GM21717 (cell line): ENCODE measurements at regions not wholly inside any gene's neighbourhood (a gene's known extent, or its start where the extent isn't known, plus 50 kb on each side); places are given as distances from the start of the nearest gene placed in this dataset.
"Not testable (repeated sequence)": the region's sequence is repeated elsewhere in the genome, so short reads cannot be mapped to it uniquely, and the experiment has no call there.

Experiments used
- ATAC-seq: cut with Tn5 transposase; IDR thresholded peaks from one replicate; pipeline ENCODE4 v1.9.1; 2021; ENCODE audit warnings: mild to moderate bottlenecking, moderate library complexity; ENCODE audit not compliant: unreplicated experiment

- no peak for ATAC-seq
Observed at GRCh38 chr12:127819056-127819455, 447.9 kb upstream of the TMEM132C start.

- ATAC-seq, result no peak
Observed at GRCh38 chr12:127820271-127820670, 446.7 kb upstream of the TMEM132C start.

GRCh38 chr12:127820846-127821245 lies 446.1 kb upstream of the TMEM132C start:
- no peak for ATAC-seq

- ATAC-seq, result no peak
Observed at GRCh38 chr12:127822809-127823411, 444.1 kb upstream of the TMEM132C start.

GRCh38 chr12:127823801-127824200 lies 443.2 kb upstream of the TMEM132C start:
- no peak for ATAC-seq

- no peak for ATAC-seq
Observed at GRCh38 chr12:127829281-127830064, 437.5 kb upstream of the TMEM132C start.

GRCh38 chr12:127830065-127830460 lies 436.9 kb upstream of the TMEM132C start:
- ATAC-seq, result no peak

GRCh38 chr12:127830730-127831129 lies 436.2 kb upstream of the TMEM132C start:
- no peak for ATAC-seq

- no peak for ATAC-seq
Observed at GRCh38 chr12:127832172-127832571, 434.8 kb upstream of the TMEM132C start.

- not testable (repeated sequence) for ATAC-seq
Observed at GRCh38 chr12:127836802-127837201, 430.2 kb upstream of the TMEM132C start.

- ATAC-seq, result no peak
Observed at GRCh38 chr12:127857661-127858060, 409.3 kb upstream of the TMEM132C start.

GRCh38 chr12:127860536-127860935 lies 406.4 kb upstream of the TMEM132C start:
- no peak for ATAC-seq

GRCh38 chr12:127861406-127861805 lies 405.6 kb upstream of the TMEM132C start:
- no peak for ATAC-seq

- no peak for ATAC-seq
Observed at GRCh38 chr12:127873306-127873705, 393.7 kb upstream of the TMEM132C start.

- ATAC-seq, result no peak
Observed at GRCh38 chr12:127881371-127882140, 385.4 kb upstream of the TMEM132C start.

GRCh38 chr12:127883013-127883412 lies 384.0 kb upstream of the TMEM132C start:
- no peak for ATAC-seq

GRCh38 chr12:127885954-127886750 lies 380.8 kb upstream of the TMEM132C start:
- no peak for ATAC-seq

- ATAC-seq, result no peak
Observed at GRCh38 chr12:127886827-127887226, 380.1 kb upstream of the TMEM132C start.

- no peak for ATAC-seq
Observed at GRCh38 chr12:127888943-127889719, 377.8 kb upstream of the TMEM132C start.
